K562 (cell line): ENCODE measurements at regions not wholly inside any gene's neighbourhood (a gene's known extent, or its start where the extent isn't known, plus 50 kb on each side); places are given as distances from the start of the nearest gene placed in this dataset.

ENCODE experiments used
- ARNT ChIP-seq, 2 experiments: fragments of 450-650 bp; IDR thresholded peaks; 2 replicates each; pipeline ENCODE4 v1.6.1; 2016; ENCODE audit warnings: mild to moderate bottlenecking in 1 of 2
- FOXO4 ChIP-seq: fragments of 450-650 bp; formaldehyde crosslinking; IDR thresholded peaks from 2 replicates; pipeline ENCODE4 v1.4.0; 2020; ENCODE audit warnings: mild to moderate bottlenecking, moderate library complexity
- HOMEZ ChIP-seq: fragments of 250-450 bp; sonication (Bioruptor Pico); IDR thresholded peaks from 2 replicates; pipeline ENCODE4 v1.4.0; 2020; ENCODE audit warnings: mild to moderate bottlenecking, moderate library complexity
- KLF16 ChIP-seq: IDR thresholded peaks from 2 replicates; pipeline ENCODE4 v1.6.1; 2016; ENCODE audit warnings: antibody characterized with exemption
- NKRF ChIP-seq: fragments of 450-650 bp; IDR thresholded peaks from 2 replicates; pipeline ENCODE4 v1.6.1; 2016; ENCODE audit warnings: borderline replicate concordance
- POLR3A ChIP-seq: IDR thresholded peaks from 2 replicates; pipeline ENCODE4 v1.6.1; 2011; ENCODE audit warnings: borderline replicate concordance, mild to moderate bottlenecking, moderate library complexity; ENCODE audit not compliant: insufficient read length, insufficient read depth; ENCODE audit errors: extremely low read depth
- PTTG1 ChIP-seq: fragments of 450-650 bp; IDR thresholded peaks from 2 replicates; pipeline ENCODE4 v1.6.1; 2016; ENCODE audit warnings: low read depth, mild to moderate bottlenecking, missing genetic modification characterization, missing compliant biosample characterization
- RAD21 ChIP-seq, 2 experiments: fragments of 250-450 bp in 1 of 2; fragments of 450-650 bp in 1 of 2; sonication (Bioruptor Pico) in 1 of 2; formaldehyde crosslinking in 1 of 2; IDR thresholded peaks in 1 of 2; conservative IDR thresholded peaks in 1 of 2; 2 replicates each; pipeline versions ENCODE4 v1.4.0 to v1.8.0; 2020 to 2022; ENCODE audit warnings: mild to moderate bottlenecking in 2 of 2, moderate library complexity in 1 of 2
- ZBTB33 ChIP-seq: sonication (generic); formaldehyde crosslinking; IDR thresholded peaks from 2 replicates; pipeline ENCODE4 v1.8.1; 2023; ENCODE audit warnings: mild to moderate bottlenecking, missing genetic modification reagents
- ZBTB40 ChIP-seq, 2 experiments: fragments of 450-650 bp in 1 of 2; sonication (generic) in 1 of 2; formaldehyde crosslinking in 1 of 2; IDR thresholded peaks; 2 replicates each; pipeline versions ENCODE4 v1.7.1 to v1.9.0; 2016 to 2022; ENCODE audit warnings: inconsistent platforms in 1 of 2, mild to moderate bottlenecking in 1 of 2, missing genetic modification reagents in 1 of 2
- ZNF589 ChIP-seq: fragments of 200-800 bp; sonication (Bioruptor generic); IDR thresholded peaks from 2 replicates; pipeline ENCODE4 v1.6.1; 2016; ENCODE audit warnings: low read depth, missing genetic modification characterization, missing compliant biosample characterization

- TF ChIP-seq NKRF (no peak), RAD21 (CRISPR knock-in tag; conservative IDR thresholded peaks at IDR 0.05 in 1 of 2, IDR thresholded peaks at IDR 0.05 in 1 of 2) (no peak), ZNF589 (CRISPR knock-in tag) (no peak), POLR3A (no peak), PTTG1 (tag) (no peak), FOXO4 (no peak), KLF16 (no peak), HOMEZ (no peak), ZBTB33 (CRISPR knock-in tag) (no peak), ZBTB40 (IDR thresholded peaks at IDR 0.05) (no peak), ZBTB40 (CRISPR knock-in tag; IDR thresholded peaks at IDR 0.05) (no peak), ARNT (IDR thresholded peaks at IDR 0.05) (0 out of 4 replicates have a peak, but pooled peaks of 1 of the 2 experiments have one; percentile 31)
These were observed 95.8 kb downstream of the CDC7 start (continued) for GRCh38 chr1:91596474-91596873.
